Fibroblast of skin of scalp (primary cell): ENCODE measurements at regions not wholly inside any gene's neighbourhood (a gene's known extent, or its start where the extent isn't known, plus 50 kb on each side); places are given as distances from the start of the nearest gene placed in this dataset.
"Not testable (repeated sequence)": the region's sequence is repeated elsewhere in the genome, so short reads cannot be mapped to it uniquely, and the experiment has no call there.

ENCODE experiments used
- DNase-seq: peaks from one replicate; pipeline ENCODE4 v3.0.0-alpha.2; 2013

- no peak for DNase-seq
Measured at GRCh38 chr18:22044474-22045220, 124.7 kb upstream of the GATA6 start.

- no peak for DNase-seq
Measured at GRCh38 chr18:22045221-22045918, 124.0 kb upstream of the GATA6 start.

GRCh38 chr18:22046473-22046872, 122.9 kb upstream of the GATA6 start:
- no peak for DNase-seq

- no peak for DNase-seq
Measured at GRCh38 chr18:22047485-22047884, 121.9 kb upstream of the GATA6 start.

- no peak for DNase-seq
Measured at GRCh38 chr18:22048221-22048620, 121.2 kb upstream of the GATA6 start.

GRCh38 chr18:22048932-22049615, 120.3 kb upstream of the GATA6 start:
- DNase-seq, result no peak

- DNase-seq, result no peak
Measured at GRCh38 chr18:22052405-22053105, 116.8 kb upstream of the GATA6 start.

- DNase-seq, result no peak
Measured at GRCh38 chr18:22055466-22056238, 113.7 kb upstream of the GATA6 start.

GRCh38 chr18:22056950-22057349, 112.4 kb upstream of the GATA6 start:
- DNase-seq, result no peak

GRCh38 chr18:22057908-22058527, 111.4 kb upstream of the GATA6 start:
- DNase-seq, result no peak

- DNase-seq, result no peak
Measured at GRCh38 chr18:22060361-22060760, 109.0 kb upstream of the GATA6 start.

GRCh38 chr18:22063102-22063501, 106.3 kb upstream of the GATA6 start:
- no peak for DNase-seq

GRCh38 chr18:22063672-22064071, 105.7 kb upstream of the GATA6 start:
- DNase-seq, result no peak

GRCh38 chr18:22064581-22064980, 104.8 kb upstream of the GATA6 start:
- no peak for DNase-seq

- DNase-seq, result no peak
Measured at GRCh38 chr18:22065311-22065710, 104.1 kb upstream of the GATA6 start.

- no peak for DNase-seq
Measured at GRCh38 chr18:22066083-22066485, 103.3 kb upstream of the GATA6 start.

- DNase-seq, result no peak
Measured at GRCh38 chr18:22067109-22067508, 102.3 kb upstream of the GATA6 start.

- DNase-seq, result no peak
Measured at GRCh38 chr18:22067682-22068081, 101.7 kb upstream of the GATA6 start.

GRCh38 chr18:22068784-22069183, 100.6 kb upstream of the GATA6 start:
- DNase-seq, result not testable (repeated sequence)

GRCh38 chr18:22069916-22070315, 99.5 kb upstream of the GATA6 start:
- DNase-seq, result no peak

- DNase-seq, result no peak
Measured at GRCh38 chr18:22073411-22073810, 96.0 kb upstream of the GATA6 start.
